ENCODE measurements at regions not wholly inside any gene's neighbourhood (a gene's known extent, or its start where the extent isn't known, plus 50 kb on each side); places are given as distances from the start of the nearest gene placed in this dataset.

DNA sequence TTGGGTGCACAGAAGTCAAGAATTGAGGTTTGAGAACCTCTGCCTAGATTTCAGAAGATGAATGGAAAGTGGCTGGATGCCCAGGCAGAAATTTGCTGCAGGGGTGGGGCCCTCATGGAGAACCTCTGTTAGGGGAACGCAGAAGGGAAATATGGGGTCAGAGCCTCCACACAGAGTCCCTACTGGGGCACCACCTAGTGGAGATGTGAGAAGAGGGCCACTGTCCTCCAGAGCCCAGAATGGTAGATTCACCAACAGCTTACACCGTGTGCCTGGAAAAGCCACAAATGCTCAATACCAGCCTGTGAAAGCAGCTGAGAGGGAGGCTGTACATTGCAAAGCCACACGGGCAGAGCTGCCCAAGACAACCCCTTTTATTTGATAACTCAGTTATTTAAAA is 383.5 kb downstream of the TLE4 start:
- DNase-seq (ENCODE audit: low read depth in 3 of 3, low spot score in 2 of 3): no peak

DNA sequence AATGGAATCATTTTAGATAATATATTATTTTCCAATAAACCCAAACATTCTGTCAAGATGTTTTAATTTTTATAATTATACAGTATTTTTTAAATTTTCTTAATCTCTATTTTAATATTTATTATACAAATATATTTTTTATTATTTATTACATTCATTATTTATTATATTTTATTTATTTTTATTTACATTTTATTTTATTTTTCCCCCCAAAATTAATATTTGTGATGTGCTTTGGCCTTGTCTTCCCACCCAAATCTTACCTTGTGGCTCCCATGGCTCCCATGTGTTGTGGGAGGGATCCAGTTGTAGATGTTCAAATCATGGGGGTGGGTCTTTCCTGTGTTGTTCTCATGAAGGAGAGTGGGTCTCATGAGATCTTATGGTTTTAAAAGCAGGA is 382.1 kb downstream of the TLE4 start:
- DNase-seq (ENCODE audit: low read depth in 3 of 3, low spot score in 2 of 3): no peak

DNA sequence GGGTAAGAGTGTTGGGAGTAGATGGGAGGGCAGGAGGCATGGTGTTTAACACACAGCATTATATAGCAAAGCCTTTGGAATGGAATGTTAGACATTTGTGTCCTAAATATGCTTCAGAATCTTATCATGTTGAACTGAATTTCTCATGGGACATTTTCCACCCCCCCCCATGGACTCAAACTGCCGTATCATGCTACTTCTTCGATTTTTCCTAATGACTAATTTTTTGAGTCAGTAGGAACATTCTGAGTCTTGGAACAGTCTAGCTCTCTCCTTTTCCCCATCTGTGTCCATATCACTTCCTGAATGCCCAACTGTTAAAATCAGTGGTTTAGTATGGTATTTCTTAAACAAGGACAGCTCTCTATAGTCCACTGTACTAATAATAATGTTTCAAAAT is 380.6 kb downstream of the TLE4 start:
- DNase-seq (ENCODE audit: low read depth in 3 of 3, low spot score in 2 of 3): no peak

DNA sequence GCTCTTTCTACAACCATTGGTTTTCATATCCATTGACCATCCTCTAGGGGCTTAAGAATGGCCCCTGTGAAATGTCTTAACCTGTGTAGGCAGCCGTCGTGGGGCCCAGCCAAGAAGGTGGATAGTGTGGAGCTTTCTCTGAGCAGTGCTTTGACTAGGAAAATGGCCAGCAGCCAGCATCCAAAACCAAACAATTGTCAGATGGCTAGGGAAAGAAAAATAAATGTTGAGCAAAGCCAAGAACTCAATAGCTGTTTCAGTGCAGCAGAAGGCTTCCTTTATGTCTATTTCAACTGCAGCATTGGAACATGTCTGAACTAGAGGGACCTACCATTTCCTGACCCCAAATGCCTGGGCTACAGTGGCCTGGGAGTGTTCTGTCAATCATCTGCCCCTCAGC is 374.9 kb downstream of the TLE4 start:
- no peak for DNase-seq (ENCODE audit: low read depth in 3 of 3, low spot score in 2 of 3)

DNA sequence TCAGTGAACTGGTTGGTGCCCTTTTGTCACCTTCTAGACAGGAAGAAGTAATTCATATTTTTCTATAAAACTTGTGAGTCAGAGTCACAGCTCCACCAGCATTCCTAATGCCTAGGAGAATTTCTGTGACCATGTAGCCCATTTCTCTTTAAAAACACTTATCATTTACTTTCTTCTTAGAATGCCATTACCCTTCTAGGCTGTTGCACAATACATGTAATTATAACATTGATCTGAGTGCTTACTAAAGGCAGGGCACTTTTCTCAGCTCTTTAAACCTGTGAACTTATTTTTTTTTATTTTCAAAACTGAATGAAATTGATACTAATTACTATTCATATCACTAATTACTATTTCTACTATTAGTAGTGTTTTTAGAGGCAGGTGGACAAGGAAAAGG is 373.7 kb downstream of the TLE4 start:
- no peak for DNase-seq (ENCODE audit: low read depth in 3 of 3, low spot score in 2 of 3)

DNA sequence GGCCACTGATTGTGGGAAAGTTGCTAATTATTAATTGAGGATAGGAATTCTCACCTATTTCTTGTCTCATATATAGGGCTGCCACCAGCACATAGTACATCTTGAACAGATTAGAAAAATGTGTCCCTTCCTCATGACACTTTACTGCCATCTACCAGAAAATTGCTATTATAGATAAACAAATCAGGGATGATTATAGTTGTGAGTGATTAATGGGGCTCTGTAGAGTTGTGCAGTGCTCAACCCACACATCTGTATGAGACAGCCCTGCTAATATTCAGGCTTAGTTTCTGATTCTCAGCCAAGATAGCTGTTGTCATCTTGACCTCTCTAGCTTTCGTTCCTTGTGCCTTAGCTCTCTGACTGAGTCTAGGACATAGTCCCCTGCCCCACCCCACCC is 373.3 kb downstream of the TLE4 start:
- DNase-seq (ENCODE audit: low read depth in 3 of 3, low spot score in 2 of 3): no peak

DNA sequence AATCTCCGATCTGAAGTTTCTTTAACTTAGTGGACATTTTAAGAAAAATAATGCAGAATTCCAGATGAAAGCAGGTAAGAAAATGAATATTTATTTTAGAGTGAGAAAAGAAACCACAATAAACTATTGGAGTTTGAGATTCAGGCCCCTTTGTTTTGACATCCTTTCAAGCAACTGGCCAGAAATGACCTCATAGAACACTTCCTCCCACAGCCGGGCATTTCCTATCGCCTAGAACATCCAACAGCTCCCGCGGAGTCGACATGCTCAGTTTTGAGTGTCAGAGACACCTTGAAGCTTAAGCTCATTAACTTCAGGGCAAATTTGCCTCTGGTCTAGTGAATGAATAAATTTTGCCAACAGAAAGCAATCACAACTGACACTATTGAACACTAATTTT is 369.2 kb downstream of the TLE4 start:
- DNase-seq (ENCODE audit: low read depth in 3 of 3, low spot score in 2 of 3): no peak

DNA sequence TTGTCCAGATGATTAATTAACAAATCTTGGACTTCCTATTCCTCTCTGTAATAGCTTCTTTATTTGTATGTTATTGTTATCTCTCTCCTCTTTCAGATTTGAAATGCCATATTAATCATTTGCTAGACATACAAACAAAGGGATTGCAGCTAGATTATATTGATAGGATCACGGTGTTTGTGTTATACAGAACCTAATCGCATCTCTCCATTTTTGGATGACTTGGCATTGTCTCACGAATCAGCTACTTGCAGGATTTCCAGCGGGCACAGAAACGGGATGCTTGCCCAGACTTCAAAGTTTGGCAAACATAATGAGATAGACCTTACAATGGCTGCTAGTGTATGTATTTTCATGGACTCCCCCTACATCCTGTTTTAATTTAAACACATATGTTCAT is 368.1 kb downstream of the TLE4 start:
- no peak for DNase-seq (ENCODE audit: low read depth in 3 of 3, low spot score in 2 of 3)

DNA sequence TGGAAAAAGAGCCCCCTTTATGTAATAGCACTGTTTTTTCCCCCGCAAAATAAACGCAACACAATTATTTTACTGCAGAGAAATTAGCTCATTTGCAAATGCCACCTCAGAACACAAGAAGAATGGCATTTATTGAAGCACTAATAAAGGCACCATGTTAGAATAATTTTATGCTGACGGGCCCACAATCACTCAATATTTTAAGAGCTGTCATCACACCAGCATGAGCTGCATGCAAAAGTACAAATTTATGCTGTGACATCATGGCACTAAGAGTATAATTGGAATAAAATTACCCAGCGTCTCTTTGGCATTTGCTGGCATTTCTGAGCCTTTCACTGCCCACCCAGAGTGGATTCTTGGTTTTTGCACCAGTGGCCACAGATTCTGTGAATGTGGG is 364.6 kb downstream of the TLE4 start:
- no peak for DNase-seq (ENCODE audit: low read depth in 3 of 3, low spot score in 2 of 3)

DNA sequence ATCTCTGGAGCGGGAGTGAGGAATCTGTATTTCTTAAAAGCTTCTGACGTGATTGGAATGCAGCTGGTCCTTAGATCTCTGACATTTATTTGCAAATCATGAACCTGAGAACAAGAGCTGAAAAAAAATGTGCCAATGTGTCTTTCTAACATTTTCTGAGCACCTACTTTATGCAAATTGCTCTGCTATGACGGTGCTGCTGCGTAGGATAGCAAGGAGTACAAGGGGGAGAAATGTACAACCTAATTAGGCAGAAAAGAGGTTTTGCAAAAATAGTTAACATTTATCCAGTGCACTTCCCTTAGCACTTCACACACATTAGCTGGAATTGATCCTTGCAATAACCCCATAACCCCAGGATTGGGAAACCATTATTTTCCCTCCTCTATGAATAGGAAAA is 357.5 kb downstream of the TLE4 start:
- no peak for DNase-seq (ENCODE audit: low read depth in 3 of 3, low spot score in 2 of 3)

DNA sequence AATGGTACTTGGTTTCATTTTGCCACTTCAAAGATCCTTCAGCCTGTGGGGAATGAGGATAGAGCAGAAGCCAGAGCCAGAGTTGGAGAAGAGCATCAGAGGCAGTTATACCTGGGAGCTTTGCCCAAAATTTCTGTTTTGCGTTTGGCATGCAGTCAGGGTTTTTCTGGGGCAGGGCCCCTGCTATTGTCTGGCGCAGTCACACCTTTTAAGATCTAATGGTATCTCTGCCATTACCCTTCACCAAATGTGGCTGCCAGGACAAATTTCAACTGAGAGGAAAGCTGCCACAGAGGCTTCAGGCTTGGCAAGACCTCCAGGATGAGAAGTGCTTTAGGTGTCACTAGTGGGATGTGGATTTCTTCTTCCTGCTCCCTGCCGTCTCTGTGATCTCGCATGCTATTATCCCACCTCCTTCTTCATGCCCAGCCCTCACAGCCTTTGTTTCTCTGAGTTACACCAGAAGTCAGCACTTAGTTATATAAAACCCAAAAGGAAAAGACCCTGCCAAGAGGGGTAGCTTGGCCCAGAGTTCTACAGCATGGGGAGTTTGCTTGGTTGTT is 357.0 kb downstream of the TLE4 start:
- DNase-seq (ENCODE audit: low read depth in 3 of 3, low spot score in 2 of 3): no peak

DNA sequence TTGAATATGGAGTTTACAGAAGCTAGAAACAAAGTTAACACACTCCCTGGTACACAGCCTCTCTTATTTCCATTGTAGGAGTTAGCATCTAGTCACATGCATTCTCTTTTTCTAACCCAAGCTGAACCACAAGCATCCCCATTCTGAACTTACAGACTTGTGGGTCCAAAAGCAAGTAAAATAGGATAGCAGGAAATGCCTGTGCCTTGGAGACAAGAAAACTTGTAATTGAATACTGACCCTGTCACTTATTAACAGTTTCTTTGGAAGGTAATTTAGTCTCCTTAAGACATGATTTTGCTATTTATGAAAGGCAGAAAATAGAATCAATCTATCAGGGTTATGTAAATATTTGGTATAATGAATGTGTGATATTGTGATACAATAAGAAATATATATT is 353.6 kb downstream of the TLE4 start:
- DNase-seq (ENCODE audit: low read depth in 3 of 3, low spot score in 2 of 3): no peak

DNA sequence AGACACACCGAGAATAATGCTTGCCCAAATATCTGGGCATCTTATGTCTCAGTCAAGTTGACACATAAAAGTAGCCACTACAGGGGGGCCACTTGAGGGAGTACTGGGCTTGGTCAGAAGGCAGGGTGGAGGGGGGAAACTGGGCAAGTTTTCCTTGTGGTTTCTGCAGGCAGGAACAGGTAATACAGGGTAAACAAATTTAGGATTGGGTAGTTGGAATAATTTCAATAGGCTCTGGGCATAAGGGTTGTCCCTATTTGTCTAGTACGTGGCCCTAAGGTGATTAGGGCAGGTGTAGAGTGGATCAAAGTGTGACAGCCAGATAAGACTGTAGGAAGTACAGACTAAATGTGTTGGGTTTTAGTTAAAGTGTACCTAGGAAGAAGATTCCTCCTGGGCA is 353.1 kb downstream of the TLE4 start:
- DNase-seq (ENCODE audit: low read depth in 3 of 3, low spot score in 2 of 3): no peak

DNA sequence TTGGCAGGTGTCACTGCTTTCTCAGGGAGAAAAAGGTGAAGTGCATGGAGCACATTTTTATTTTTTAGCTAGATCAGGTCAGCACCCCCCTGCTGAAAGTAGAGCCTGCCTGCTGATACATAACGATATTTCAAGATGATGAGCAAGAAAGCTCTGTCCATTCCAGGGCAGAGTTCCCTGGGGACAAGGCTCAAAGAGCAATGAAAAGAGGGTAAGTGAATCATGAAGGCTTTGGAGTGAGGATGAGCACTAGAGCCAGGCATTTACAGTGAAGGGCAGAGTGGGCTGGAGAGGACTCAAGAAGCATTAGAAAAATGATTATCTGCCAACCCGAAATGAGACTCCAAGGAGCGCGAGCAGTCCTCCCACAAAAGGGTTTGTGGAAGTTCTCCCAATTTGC is 345.7 kb downstream of the TLE4 start:
- DNase-seq (ENCODE audit: low read depth in 3 of 3, low spot score in 2 of 3): no peak

DNA sequence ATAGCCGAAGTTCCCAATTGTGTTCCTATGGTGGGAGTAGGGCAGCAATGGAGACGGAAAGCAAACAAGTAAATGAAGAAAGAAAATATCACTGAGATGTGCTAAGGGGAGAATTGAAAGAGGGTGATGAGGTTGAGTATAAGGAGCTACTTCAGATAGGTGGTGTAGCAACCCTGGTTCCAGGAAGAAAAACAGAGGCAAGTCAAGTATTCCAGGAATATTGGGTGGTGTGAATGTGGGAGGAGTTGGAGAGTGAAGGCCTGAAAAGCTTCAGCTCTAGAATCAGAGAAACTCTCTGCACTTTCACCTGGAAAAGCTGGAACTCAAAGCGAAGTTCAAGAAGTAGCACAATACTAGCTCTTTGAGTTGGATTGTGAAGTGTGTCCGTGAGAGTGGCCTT is 342.1 kb downstream of the TLE4 start:
- no peak for DNase-seq (ENCODE audit: low read depth in 3 of 3, low spot score in 2 of 3)

DNA sequence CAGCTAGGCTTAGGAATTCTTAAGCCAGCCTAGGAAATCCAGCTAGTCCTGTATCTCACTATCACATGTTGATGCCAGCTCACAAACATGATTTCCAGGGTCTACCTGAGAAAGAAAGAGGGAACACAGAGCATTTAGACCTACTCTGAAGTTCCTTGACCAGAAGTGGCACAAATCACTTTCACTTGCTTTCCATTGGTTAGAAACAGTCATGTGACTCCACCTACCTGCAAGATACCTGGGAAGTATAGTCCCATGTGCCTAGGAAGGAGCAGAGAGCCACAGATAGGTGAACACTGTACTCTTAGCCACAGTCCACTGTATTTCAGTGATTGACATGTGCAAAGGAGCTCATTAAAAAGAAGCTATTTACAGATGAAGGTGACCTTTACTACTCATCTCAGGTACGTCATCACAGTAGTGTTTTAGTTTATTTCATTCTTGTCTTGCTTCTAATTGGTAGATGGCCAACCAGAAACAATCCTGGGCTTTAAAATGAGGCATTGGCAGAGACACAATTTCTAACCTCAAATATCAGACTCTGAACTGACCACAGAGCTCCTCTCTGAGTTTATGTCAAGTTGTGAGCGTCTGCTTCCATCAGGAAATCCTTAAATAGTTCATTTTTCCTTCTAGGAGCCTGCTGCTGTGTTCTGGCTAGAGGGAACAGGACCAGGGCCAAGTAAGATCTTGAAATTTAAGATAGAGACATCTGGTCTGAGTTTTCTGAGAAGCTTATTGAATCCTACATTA is 340.7 kb downstream of the TLE4 start:
- DNase-seq (ENCODE audit: low read depth in 3 of 3, low spot score in 2 of 3): no peak

DNA sequence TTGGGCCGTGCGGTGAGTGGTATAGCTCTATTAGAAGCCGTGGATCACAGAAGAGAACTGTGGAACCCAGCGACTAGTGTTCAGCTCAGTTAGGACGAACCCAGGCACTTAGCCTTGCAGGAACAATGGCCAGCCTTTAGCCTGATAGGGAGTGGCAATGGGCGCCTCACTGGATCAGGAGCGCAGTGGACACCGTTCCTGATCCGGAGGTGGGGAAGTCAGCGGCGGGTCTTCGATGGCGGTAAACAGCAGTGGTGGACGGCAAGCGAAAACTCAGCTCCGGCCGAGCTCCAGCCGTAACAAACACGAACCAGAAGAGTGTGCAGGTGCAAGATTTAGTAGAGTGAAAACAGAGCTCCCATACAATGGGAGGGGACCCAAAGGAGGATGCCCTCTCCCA is 340.0 kb downstream of the TLE4 start:
- DNase-seq (ENCODE audit: low read depth in 3 of 3, low spot score in 2 of 3): no peak

DNA sequence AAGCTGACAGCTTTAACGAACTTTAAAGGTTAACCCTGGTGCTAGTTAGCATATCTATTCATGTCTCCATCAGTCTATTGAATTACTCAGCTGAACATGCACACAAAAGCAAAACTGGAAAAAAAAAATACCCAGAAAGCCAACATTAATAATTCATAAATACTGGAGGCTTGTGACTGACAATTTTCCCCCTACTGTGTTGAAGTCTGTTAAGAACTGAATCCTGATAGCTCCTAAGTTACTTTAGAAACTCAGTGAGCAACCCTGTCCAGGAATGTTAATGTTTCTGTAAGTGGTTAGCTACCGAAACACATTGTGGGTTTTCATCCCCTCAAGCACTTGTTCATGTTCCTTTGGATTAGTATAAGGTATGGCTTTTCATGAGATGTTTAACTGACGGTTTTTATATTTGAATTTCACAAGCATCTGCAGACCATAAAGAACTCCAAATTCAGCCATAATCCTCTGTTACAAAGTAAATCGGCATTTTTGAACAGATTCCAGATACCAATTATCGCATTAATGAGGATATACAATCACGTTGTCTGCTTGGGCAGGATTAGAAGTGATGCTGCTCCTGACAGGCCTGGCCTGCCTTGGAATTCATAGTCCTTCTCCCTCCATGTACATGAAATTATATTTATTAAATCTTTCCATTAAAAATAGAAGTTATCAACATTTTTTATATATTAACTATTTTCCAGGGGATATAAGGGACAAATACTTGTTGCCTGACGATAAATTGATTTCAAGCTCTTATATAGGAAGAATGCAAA is 331.2 kb downstream of the TLE4 start:
- no peak for DNase-seq (ENCODE audit: low read depth in 3 of 3, low spot score in 2 of 3)

DNA sequence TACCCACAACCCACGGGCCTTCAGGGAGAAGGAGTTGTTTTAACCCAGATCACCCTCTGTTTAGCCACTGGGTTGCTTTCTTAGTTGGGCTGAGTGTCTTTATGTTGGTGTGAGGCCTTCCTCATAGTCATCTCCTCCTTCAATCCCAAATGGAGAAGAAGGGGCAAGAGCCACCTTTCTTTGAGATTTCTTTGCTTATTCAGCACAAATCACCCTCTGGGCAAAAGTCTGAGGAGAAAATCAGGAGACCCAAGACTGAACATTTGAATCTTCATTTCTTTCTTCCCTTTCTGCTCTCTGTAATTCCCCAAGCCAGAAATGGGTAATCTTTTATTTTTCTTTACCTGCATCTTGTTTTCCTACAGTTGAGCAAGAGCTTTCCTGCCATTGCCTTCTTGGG is 329.0 kb downstream of the TLE4 start:
- no peak for DNase-seq (ENCODE audit: low read depth in 3 of 3, low spot score in 2 of 3)

DNA sequence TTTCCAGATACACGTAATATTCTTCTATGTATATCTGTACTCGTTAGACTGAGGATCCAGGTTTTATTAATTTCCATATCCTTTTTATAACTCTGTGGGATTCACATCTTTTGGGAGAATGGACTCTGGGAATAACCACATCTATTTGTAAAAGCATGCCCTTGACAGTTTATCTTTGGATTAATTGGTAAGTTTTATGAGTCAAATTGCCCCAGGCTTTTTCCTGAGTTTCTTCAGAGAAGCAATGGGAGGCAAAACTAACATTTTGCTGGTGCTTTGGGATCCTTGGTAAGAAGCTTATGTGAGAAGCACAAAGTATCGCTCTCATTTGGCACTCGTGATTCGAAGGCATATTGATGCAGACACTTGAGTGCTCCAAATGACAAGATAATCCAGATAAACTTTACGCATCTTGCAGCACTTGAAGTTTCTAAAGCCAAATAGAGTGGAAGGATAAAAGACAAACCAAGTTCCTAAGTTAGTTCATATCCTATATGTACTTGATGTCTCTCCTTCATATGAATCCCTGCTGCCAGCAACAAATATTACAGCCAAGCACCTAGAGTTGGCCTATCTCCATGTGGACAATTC is 324.7 kb downstream of the TLE4 start:
- no peak for DNase-seq (ENCODE audit: low read depth in 3 of 3, low spot score in 2 of 3)

DNA sequence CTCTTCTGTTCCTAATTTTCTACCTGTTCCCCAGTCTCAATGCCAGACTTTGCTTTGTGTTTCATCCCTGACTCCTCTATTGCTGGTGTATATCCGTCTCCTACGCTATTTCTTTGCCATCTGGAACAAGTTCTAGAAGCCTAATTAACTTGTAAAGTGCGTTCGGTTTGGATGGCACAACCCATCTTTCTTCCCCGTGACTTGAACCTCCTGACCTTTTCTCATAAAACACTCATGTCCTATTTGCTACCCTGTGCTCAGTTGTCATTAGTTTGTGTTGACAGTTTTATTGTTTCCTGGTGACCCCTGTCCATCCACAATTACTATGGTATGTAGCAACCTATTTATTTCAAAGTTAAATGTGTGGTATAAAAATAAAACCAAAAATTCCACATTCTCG is 323.5 kb downstream of the TLE4 start:
- DNase-seq (ENCODE audit: low read depth in 3 of 3, low spot score in 2 of 3): peak; percentile 31 to 46 (median 31)

DNA sequence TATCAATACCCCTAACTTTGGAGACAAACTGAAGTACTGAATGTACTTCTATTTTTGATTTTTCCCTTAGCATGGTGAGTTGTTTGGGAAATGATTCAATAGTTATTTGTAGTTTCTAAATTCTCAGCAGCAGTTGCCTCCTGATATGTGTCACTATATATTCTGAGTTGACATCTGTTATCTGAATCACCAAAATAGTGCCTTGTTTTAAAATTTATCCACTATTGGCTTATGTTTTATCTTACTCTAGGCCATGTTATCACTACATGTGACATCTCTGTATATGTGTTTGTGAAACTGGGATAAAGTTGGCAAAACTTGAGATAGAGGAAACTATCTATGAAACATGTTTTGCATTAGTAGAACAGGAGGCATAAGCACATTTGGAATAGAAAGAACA is 317.6 kb downstream of the TLE4 start:
- DNase-seq (ENCODE audit: low read depth in 3 of 3, low spot score in 2 of 3): no peak
